Activated CD8-positive, alpha-beta T cell treated with anti-CD3 and anti-CD28 coated beads for 36 hours (primary cell): ENCODE measurements at regions not wholly inside any gene's neighbourhood (a gene's known extent, or its start where the extent isn't known, plus 50 kb on each side); places are given as distances from the start of the nearest gene placed in this dataset.

Experiments
- ATAC-seq: fragments of 200-7000 bp; cut with Tn5 transposase; one replicate; pipeline ENCODE4 v1.10.0; 2021; ENCODE audit warnings: mild to moderate bottlenecking, moderate library complexity
- CTCF ChIA-PET: fragments of 350-600 bp; sonication (Branson Sonifier 250); formaldehyde crosslinking; loops from one replicate; lab custom pipeline; 2021; ENCODE audit warnings: antibody characterized with exemption; lab: Charles Lee
- POLR2A ChIA-PET: fragments of 350-600 bp; sonication (Branson Sonifier 250); formaldehyde crosslinking; loops from one replicate; lab custom pipeline; 2021; ENCODE audit warnings: antibody characterized with exemption; lab: Charles Lee
- DNase-seq: peaks from one replicate; pipeline ENCODE4 v3.0.0-alpha.2; 2020
- H3K27ac Mint-ChIP-seq: one replicate; pipeline ENCODE4 v1.8.0; 2021; ENCODE audit warnings: mild to moderate bottlenecking, mixed read lengths
- H3K27me3 Mint-ChIP-seq: one replicate; pipeline ENCODE4 v1.8.0; 2021; ENCODE audit warnings: mixed read lengths
- H3K36me3 Mint-ChIP-seq: one replicate; pipeline ENCODE4 v1.8.0; 2021; ENCODE audit warnings: low read depth, mixed read lengths
- H3K4me1 Mint-ChIP-seq: one replicate; pipeline ENCODE4 v1.8.0; 2021; ENCODE audit warnings: low read depth, mixed read lengths
- H3K4me3 Mint-ChIP-seq: one replicate; pipeline ENCODE4 v1.8.0; 2021; ENCODE audit warnings: mild to moderate bottlenecking, moderate library complexity, mixed read lengths
- H3K9me3 Mint-ChIP-seq: one replicate; pipeline ENCODE4 v1.8.0; 2021; ENCODE audit warnings: mixed read lengths
- CTCF ChIP-seq: fragments of 200-600 bp; IDR thresholded peaks from one replicate; pipeline ENCODE4 v1.8.0; 2022; ENCODE audit warnings: antibody characterized with exemption, mild to moderate bottlenecking
- intact Hi-C: fragments of 100-400 bp; cut with micrococcal nuclease; formaldehyde crosslinking; loops from one replicate; pipeline ENCODE4 v1.10.0; 2022

GRCh38 chr13:107819071-107819470 is 396.3 kb downstream of the LIG4 start:
- POLR2A ChIA-PET: no interaction called here
- CTCF ChIA-PET: no interaction called here
- ATAC-seq: no peak
- no peaks in the 10 kb centered on the region for H3K27me3 Mint-ChIP-seq
- no peaks in the 10 kb centered on the region for H3K9me3 Mint-ChIP-seq
- intact Hi-C loops: no loop called here
- H3K27ac Mint-ChIP-seq: no peak overlapping the region
- no peak overlapping the region for H3K4me3 Mint-ChIP-seq
- no peaks in the 10 kb centered on the region for H3K4me1 Mint-ChIP-seq
- no peak for DNase-seq
- no peaks in the 10 kb centered on the region for H3K36me3 Mint-ChIP-seq
- no peak for TF ChIP-seq CTCF

DNA sequence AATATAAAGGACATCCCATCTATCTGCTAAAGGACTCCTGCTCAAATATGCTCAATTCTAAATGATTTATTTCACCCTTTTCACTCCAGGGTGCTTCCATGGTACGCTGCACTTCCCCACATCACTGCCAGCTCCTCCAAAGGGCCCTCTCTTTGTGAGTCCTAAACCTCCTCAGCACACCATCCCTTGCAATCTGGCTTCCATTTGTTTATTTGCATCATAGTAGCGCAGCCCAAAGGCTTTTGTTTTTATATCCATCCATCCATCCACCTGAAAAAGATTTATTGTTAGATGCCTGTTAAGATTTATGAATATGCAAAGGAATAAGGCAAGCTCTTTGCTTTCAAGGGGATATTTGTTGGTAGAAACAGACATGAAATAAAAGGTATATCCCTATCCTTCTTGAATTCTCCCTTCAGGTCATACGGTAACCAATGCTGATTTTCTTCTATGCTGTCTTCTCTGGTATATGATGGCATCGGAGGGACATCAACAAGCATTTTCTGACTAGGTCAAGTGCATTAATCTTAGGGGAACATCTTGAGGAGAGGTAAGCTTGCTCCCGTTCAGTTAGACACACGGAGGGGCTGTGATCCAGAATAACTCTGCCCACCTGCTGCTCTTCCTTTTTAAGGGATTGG is 397.6 kb downstream of the LIG4 start:
- no peaks in the 10 kb centered on the region for H3K36me3 Mint-ChIP-seq
- H3K4me3 Mint-ChIP-seq: no peak overlapping the region
- ChIA-PET CTCF (no interaction called here), POLR2A (no interaction called here)
- no peaks in the 10 kb centered on the region for H3K9me3 Mint-ChIP-seq
- no peak for TF ChIP-seq CTCF
- no peak for ATAC-seq
- no peaks in the 10 kb centered on the region for H3K27me3 Mint-ChIP-seq
- intact Hi-C loops: no loop called here
- no peak for DNase-seq
- no peaks in the 10 kb centered on the region for H3K4me1 Mint-ChIP-seq
- H3K27ac Mint-ChIP-seq: no peak overlapping the region

DNA sequence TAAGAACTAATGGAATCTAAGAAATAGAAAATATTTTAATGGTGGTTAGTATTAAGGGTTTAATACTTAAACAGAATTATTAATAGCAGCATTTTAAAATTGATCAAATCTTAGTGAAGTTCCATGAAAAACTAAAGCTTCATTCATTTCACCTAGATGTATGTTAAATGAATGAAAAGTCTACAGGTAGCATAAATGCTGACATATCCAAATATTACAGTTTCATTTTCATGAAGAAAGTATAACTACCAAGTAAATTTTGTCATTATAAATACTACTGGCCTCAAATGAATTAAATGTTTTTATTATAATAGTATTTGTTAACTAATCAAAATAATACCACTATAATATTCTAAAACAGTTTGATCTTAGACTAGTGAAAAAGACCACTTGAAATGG is 403.3 kb downstream of the LIG4 start:
- Mint-ChIP-seq H3K27me3 (no peaks in the 10 kb centered on the region), H3K4me1 (no peaks in the 10 kb centered on the region), H3K36me3 (no peaks in the 10 kb centered on the region), H3K4me3 (no peak overlapping the region), H3K27ac (no peak overlapping the region), H3K9me3 (no peaks in the 10 kb centered on the region)
- ChIA-PET POLR2A (no interaction called here), CTCF (no interaction called here)
- DNase-seq: no peak
- no peak for TF ChIP-seq CTCF
- no peak for ATAC-seq
- intact Hi-C loops: no loop called here

DNA sequence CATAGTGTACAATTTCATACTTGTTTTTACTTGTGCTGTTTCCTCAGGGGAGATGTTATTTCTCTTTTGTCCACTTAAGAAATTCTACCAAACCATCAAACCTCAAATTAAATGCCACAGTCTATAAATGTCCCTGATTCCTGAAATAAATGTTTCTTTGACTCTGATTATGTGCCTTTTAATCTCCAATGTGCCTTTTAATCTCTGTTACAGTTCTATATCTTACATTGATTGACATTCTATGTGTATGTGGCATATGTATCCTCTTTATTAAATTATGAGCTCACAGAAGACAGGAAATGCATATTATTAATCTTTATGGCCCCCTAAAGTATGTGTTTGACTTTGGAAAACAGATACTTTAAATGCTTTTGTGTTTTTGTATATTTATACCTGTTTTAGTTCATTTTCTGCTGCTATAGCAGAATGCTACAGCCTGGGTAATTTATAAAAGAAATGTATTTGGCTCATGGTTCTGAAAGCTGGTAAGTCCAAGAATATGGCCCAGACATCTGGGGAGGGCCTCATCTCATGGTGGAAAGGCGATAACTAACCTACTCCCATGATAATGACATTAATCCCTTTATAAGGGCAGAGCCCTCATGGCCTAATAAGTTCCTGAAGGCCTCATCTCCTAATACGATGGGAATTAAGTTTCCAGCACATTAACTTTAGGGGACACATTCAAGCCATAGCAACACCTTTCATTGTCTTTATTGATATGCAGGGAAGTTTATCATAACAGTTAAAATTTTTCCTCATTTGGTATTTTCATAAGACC is 403.9 kb downstream of the LIG4 start:
- ATAC-seq (no peak), DNase-seq (no peak)
- Mint-ChIP-seq H3K4me1 (no peaks in the 10 kb centered on the region), H3K4me3 (no peak overlapping the region), H3K9me3 (no peaks in the 10 kb centered on the region), H3K27ac (no peak overlapping the region), H3K36me3 (no peaks in the 10 kb centered on the region), H3K27me3 (no peaks in the 10 kb centered on the region)
- no peak for TF ChIP-seq CTCF
- ChIA-PET CTCF (no interaction called here), POLR2A (no interaction called here)
- intact Hi-C loops: no loop called here

GRCh38 chr13:107809125-107809524 is 406.2 kb downstream of the LIG4 start:
- Mint-ChIP-seq H3K36me3 (no peaks in the 10 kb centered on the region), H3K4me1 (no peaks in the 10 kb centered on the region)
- intact Hi-C loops: no loop called here

More at GRCh38 chr13:107809125-107809524, 406.2 kb downstream of the LIG4 start:
- Mint-ChIP-seq H3K9me3 (no peaks in the 10 kb centered on the region), H3K27ac (no peak overlapping the region), H3K4me3 (no peak overlapping the region), H3K27me3 (no peaks in the 10 kb centered on the region)
- no peak for TF ChIP-seq CTCF
- CTCF ChIA-PET: no interaction called here
- no peak for DNase-seq
- ATAC-seq: no peak
- POLR2A ChIA-PET: no interaction called here
